ENCODE measurements at regions not wholly inside any gene's neighbourhood (a gene's known extent, or its start where the extent isn't known, plus 50 kb on each side); places are given as distances from the start of the nearest gene placed in this dataset.
"Not testable (repeated sequence)": the region's sequence is repeated elsewhere in the genome, so short reads cannot be mapped to it uniquely, and the experiment has no call there.

DNA sequence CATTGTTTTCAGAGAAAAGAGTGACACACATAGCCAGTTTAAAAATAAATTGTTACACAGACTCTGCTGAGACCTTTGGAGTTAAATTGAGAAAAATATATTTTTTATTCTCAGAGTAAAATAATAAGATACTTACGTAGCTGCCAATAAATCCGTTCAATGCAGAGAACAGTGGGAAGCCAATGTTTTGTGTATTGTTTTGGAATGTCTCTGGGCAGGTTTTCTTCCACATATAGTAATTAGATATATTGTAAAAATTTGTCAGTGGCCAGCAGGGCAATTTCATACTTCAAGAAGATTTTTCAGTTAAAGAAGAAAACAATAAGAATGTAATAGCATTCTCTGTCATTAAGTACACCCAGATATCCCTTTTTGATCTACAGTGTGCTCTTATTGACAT is 999.5 kb upstream of the INTU start:
- no peak for FAIRE-seq
- no peak for DNase-seq (ENCODE audit: low spot score)

DNA sequence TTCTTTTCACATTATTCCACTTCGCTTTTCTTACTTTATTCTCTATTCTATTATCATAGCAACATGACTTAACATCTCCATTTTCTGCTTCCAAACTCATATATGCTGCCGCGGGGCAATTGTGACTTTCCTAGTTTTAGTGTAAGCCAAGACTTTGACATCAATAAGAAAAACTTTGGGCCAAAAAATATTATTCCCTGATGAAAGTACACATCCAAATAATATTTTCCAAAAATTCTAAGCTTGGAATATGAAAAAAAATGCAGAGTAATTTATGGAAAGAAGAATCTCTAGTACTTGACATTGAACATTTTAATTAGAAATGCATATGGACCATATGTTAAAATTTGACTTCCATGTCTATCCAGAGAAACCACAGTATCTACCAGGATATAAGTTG is 995.1 kb upstream of the INTU start:
- no peak for DNase-seq (ENCODE audit: low spot score)
- FAIRE-seq = no peak

DNA sequence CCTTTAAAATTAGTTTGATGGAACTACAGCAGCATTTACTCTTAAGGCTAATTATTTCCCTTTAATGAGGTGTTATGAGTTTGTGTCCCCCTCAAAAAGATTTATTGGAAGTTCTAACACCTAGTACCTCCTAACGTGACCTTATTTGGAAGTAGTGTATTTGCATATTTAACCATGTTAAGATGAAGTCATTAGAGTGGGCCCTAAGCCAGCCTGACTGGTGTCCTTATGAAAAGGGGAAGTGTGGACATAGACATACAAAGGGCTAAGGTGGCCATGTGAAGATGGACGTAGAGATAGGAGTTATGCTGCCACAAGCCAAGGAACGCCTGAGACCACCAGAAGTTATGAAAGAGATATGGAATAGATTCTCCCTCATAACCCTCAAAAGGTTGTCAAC is 985.4 kb upstream of the INTU start:
- FAIRE-seq (no peak), DNase-seq (ENCODE audit: low spot score) (no peak)

DNA sequence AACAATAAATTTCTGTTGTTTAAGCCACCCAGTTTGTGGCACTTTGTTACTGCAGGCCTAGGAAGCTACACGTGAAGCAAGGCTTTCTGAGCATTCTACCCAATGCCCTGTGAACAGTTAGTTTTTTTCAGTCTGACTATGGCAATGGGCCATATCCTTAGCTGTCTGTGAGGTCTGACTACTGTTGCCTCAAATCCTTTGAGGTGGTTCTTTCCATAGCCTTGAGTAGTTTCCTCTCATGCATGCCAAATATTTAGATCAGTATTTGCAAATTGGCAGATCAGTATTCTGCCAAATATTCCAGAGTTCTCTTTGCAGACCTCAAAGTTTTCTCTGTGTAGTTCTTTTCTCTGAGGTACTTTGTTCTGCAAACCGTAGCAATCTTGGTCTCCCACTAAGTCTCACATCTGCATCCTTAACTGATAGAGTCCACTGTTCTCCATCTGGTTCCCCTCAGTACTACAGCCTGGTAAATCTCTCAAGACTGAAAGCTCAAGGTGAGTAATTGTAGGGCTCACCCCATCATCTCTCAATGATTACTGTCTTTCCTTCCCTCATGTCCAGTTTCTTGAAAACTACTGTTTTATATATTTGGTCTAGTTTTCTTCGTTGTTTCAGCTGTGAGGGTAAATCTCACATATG is 984.9 kb upstream of the INTU start:
- no peak for FAIRE-seq
- DNase-seq (ENCODE audit: low spot score) = no peak

DNA sequence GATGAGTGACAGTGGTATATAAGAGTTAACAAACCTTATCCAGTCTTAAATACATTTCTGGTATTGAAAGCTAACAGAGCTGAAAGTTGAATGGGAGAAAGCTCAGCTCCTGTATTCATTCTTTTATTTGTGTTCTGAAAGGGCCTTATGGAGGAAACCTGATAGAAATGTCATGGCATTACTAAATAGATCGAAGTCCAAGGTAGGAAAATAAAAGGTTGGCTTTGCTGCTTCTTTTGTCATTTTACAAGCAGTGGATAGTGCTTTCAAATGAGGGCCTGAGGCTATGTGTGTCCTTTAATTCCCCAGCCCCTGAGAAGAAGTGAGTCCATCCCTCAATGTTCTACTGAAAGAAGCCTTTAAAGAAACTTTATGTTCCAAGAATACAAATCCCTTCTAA is 974.3 kb upstream of the INTU start:
- FAIRE-seq (no peak), DNase-seq (ENCODE audit: low spot score) (no peak)

DNA sequence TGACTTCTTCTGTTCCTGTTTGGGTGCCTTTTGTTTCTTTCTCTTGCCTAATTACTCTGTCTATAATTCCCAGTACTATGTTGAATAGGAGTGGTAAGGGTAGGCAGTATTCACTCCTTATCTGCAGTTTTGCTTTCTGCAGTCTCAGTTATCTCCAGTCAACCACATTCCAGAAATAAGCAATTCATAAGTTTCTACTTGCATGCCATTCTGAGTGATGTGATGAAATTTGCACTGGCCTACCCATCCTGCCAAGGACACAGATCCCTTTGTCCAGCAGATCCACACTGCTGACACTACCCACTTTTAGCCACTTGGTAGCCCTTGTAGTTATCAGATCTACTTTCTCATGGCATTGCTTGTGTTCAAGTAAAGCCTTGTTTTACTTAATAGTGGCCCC is 971.6 kb upstream of the INTU start:
- FAIRE-seq (no peak), DNase-seq (ENCODE audit: low spot score) (no peak)

DNA sequence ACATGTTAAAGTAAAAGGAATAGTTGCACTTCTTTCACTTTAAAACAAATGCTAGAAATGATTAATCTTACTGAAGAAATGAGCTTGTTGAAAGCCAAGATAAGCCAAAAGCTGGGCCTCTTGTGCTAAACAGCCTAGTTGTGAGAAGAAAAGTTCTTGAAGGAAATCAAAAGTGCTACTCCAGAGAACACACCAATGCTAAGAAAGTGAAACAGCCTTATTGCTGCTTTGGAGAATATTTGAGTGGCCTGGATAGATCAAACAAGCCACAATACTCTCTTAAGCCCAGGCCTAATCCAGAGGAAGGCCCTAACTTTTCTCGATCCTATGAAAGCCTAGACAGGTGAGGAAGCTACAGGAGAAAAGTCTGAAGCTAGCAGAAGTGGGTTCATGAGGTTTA is 967.9 kb upstream of the INTU start:
- no peak for FAIRE-seq
- DNase-seq (ENCODE audit: low spot score) = no peak

DNA sequence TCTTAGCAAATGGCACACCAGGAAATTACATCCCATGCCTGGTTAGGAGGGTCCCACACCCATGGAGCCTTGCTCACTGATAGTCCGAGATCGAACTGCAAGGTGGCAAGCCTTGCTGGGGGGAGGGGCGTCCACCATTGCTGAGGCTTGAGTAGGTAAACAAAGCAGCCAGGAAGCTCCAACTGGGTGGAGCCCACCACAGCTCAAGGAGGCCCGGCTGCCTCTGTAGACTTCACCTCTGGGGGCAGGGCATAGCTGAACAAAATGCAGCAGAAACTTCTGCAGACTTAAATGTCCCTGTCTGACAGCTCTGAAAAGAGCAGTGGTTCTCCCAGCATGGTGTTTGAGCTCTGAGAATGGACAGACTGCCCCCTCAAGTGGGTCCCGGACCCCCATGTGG is 962.7 kb upstream of the INTU start:
- not testable (repeated sequence) for DNase-seq (ENCODE audit: low spot score); FAIRE-seq

DNA sequence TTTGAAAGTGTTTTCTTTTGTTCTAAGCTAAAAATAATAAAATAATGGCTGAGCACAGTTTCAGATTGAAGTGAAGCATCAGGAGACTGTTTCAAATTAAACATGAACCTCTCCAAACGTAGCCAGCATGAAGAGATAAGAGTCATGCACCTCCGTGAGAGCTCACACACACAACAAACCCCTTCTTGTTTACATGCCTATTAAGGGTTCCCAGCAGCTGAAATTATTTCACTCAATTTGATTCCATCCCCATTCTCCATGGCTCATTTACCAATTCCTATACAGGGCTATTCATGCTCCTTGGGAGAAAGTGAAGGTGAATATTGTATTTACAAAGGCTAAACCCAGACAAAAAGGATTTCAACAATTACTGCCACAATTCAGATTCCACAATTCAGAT is 954.1 kb upstream of the INTU start:
- FAIRE-seq (no peak), DNase-seq (ENCODE audit: low spot score) (no peak)

DNA sequence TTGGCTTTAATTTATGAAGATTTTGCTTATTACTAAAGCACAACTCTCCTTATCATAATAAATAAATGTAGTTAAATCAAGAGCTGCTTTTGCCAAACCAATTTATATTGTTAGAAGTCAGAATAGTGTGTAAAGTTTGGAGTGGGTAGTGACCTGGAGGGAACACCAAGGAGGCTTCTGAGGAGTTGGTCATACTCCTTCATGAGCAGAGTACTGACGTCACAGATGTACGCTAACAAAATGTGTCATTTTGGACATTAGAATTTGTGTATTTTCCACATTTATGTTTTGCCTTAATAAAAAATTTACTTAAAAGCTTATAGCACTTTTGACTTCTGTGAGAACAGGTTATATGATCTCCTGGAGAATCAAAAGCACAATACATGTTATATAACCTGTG is 953.5 kb upstream of the INTU start:
- FAIRE-seq = no peak
- DNase-seq (ENCODE audit: low spot score) = no peak

DNA sequence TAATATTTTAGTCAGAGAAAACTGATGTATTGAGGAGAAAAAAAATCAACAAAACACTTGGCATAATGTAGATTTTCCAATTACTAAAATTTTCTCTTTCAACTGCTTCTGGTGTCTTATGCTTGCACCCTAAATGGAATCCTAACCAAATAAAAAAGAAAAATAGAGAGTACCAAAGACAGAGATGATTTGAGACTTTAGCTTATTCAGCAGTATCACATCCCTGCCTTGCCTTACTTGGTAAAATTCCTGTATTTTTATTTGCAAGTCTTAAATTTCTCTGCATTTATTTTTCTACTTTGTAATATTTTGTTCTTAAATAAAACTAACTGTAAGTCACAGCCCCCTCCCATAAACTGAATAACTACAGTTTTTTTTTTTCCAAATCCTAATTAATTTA is 950.5 kb upstream of the INTU start:
- DNase-seq (ENCODE audit: low spot score) (no peak), FAIRE-seq (no peak)

DNA sequence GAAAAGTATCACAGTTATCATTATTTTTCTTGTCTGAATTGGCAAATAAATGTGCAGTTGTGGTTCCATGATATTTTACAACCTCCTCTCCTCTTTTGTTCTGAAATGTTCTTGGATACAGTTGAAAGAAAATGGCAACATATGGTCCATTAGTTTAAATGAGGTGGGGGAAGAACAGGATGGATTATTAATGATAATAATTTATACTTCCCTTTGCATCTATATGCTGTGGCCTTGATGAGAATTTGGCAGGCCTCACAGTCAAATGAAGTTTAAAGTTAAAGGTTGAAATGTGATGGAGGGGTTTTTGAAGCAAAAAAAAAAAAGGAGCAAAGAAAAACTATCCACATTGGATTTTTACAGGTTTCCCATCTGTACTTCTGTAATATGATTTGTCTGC is 946.3 kb upstream of the INTU start:
- DNase-seq (ENCODE audit: low spot score) (no peak), FAIRE-seq (no peak)

DNA sequence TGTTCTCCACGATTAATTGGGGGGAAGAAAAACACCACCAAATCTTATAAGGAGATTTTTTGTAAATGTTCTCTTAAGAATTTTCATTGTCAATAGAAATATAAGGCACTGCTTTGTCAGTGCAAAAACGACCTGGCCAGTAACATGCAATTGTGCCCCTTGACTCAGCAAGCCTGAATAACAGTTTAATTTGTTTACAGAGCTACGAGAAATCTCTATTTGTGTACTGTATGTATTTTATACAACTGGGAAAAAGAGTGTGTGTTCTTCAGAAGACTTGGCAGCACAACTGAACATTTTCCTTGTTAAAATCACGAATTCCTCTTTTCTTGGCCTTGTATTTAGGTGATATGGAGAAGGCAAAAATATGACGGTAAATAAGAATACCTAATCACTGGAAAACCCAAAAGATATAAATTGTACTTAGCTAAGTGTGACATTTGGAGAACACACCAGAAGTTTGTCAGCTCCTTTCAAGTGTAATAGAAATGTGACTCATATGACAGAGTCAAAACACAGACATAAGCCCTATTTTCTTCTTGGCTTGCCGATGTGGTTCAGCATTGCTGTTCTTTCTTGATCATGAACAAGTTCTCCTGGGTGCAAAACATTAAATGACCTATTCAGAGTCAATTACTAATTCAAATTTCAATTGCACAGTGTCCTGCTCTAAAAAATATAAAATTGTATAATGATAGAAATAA is 945.0 kb upstream of the INTU start:
- no peak for DNase-seq (ENCODE audit: low spot score)
- FAIRE-seq = no peak

DNA sequence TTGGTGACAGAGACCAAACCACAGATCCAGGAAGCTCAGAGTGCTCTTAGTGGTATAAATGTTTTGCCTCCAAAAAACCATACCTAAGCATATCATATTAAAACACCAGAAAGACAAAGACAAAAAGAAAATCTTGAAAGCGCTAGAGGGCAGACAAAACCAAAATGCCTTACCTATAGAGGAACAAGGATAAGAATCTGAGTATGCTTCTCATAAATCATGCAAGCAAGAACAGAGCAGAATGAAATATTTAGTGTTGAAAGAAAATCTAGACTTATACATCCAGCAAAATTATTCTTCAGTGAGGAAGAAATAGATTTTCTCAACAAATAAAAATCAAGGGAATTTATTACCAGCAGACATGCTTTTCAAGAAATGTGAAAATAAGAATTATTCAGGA is 941.0 kb upstream of the INTU start:
- FAIRE-seq = no peak
- no peak for DNase-seq (ENCODE audit: low spot score)

DNA sequence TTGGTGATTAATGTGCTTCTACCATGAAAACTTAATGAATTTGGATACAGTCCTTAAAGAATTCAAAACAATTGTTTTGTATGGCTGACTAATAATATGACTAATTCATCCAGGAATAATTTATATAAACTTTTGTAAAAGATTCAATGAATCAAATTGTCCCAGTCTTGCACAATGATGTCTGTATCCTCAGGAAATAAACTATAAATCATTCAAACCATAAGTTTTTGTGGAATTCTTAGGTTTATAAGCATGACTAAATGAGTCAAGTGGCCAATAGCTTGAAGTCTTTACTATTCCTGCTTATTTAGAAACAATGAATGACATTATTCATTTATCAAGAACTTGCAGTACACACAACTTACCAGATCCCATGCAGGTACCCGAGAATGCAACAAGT is 935.0 kb upstream of the INTU start:
- no peak for FAIRE-seq
- DNase-seq (ENCODE audit: low spot score) = no peak

DNA sequence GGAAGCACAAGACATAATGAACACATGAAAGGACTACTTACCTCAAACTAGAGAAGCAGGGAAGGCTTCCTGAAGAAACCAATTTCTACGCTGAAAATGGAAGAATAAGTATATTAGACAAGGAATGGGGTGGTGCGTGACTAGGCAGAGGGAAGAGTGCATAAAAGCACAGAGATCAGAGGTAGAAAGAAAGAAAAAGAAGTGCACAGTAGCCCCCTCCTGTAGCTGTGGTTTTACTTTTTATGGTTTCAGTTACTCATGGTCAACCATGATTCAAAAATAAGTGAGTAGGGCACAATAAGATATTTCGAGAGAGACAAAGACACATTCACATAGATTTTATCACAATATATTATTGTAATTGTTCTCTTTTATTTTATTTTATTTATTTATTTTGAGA is 934.5 kb upstream of the INTU start:
- FAIRE-seq (no peak), DNase-seq (ENCODE audit: low spot score) (no peak)

DNA sequence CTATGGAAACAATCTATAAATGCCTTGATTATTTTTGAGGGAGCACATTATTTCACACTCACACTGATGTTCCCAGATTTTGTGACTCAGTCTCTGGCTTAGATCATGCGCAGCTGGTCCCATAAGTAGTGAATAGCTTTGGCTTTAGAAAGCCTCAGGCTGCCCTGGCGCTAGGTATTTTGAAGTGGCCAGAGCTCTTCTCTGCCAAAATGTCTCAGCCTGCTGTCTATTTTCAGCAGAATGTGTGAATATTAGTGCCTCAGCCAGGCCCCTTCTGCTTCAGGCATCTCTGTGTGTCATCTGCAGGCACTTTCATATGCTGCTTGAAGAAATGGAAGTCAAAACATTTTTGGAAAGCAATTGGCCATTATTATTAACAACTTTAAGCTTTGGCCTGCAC is 931.0 kb upstream of the INTU start:
- no peak for DNase-seq (ENCODE audit: low spot score)

DNA sequence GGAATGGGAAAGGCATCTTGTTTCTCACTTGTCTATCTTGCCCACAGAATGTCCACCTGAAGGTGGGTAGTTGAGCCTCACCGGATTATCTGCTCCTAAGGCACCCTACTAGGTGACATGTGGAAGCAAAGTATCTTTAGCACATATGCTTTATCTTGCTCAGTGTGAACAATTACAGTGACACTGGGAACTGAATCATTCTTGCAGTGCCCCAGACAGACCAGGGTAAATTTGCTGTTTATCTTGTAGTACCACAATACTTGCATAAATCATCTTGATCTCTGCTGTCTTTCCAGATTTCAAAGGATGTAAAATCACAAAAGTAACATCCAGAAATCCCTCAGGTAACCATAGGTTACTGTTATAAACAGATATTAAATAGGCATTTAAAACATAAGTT is 930.0 kb upstream of the INTU start:
- FAIRE-seq (no peak), DNase-seq (ENCODE audit: low spot score) (no peak)

More for the DNA sequence above, 931.0 kb upstream of the INTU start:
- no peak for FAIRE-seq

DNA sequence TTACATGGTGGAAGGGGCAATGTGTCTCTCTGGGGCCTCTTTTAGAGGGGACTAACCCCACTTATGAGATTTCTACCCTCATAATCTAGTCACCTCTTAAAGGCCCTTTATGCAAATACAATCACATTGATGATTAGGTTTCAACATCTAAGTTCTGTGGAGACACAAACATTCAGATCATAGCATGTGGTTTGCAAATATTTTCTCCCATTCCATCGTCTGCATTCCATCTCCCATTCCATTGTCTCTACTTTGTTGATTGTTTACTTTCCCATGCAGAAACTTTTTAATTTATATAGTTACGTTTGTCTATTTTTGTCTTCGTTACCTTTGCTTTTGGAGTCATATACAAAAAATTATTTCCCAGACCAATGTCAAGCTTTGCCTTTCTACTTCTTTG is 927.5 kb upstream of the INTU start:
- DNase-seq (ENCODE audit: low spot score) (no peak), FAIRE-seq (no peak)

DNA sequence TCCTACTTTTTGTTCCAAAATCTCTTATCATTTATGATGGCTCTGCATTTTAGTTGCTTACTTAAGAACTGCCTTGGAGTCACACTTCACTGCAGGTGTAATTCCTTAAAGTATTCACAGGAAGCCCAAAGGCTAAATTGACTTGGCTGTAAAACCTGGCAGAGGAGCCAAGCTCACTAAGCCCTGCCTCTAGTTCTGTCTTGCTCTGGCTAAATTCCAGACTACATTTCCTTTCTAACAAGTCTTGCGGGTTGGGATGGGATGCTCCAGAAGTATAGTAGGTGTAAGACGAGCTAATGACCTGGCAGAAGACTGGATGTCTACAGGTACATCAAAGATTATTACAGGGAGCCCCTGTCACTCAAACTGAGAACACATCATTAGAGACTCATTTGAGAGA is 924.0 kb upstream of the INTU start:
- DNase-seq (ENCODE audit: low spot score) = no peak
- FAIRE-seq = no peak

DNA sequence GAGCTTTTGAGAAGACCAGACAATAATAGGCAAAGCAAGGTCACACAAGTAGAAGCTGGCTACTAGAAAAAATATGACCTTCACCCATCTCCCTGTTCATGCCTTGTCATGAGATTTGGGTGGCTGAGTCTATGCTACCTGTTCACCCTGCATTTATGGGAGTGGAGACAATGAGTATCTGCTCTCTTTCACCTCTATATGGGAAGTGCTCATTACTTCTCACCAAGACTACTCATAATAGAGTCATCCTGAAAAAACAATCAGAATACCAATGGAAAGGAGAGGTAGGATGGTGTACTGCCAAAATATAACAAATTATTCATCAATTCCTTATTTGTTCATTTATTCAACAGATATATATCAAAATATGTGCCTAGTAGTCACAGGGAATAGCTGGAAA is 921.8 kb upstream of the INTU start:
- FAIRE-seq = no peak
- no peak for DNase-seq (ENCODE audit: low spot score)

DNA sequence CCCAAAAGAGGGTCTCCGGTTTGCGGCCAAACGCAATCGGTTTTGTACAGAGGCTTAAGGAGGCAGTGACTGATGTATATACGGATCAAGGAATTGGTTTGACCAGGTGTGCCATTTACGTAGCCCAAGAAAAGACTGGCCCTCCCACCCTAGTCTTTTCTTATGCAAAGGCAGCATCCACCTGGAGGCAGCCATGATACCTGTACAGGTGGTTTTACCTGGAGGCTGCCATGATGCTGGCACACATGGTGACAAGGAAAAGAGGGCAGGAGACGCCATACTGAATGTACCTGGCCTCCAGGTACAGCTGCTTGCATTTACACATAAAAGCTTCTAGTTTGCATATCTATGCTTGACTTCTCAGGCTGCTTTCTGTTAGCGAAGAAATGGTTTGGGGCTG is 917.7 kb upstream of the INTU start:
- DNase-seq (ENCODE audit: low spot score) = no peak
- FAIRE-seq = no peak

DNA sequence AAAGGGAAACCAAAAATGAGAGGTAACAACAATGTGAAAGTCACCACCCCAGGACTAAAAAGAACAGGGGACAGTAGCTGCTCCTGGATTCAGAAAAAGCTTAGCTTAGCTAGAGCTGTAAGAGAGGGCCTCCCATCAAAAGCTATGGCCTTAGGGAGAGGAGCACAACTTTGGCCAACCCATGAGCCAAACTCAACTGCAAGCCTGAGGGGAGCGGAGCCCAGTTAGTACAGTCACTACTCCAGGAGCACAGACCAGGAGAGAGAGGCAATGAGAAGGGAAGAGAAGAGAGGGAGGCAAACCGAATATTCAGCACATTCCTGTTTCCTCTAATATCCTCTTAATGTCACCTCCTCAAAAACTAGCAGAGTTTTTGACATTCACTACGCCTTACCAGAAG is 917.1 kb upstream of the INTU start:
- FAIRE-seq (no peak), DNase-seq (ENCODE audit: low spot score) (no peak)

DNA sequence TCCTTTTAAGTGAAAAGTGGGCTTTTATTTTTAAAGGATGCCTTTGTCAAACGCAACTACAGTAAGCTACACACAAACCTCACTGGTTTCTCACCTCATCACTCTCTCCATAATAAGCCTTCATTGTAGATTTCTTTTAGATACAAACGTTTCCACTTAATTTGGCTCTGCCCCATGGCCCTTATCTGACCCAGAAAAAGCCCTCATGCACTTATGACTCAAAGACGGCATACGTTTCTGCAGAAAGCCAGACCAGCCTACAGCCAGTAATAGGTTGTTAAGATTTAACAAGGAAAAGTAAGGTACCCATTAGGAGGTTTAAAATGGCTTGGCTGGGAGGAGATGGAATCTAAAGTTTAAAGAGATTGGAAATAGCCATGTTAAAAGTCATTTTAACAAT is 914.6 kb upstream of the INTU start:
- DNase-seq (ENCODE audit: low spot score) (no peak), FAIRE-seq (no peak)
